ENCODE measurements at regions not wholly inside any gene's neighbourhood (a gene's known extent, or its start where the extent isn't known, plus 50 kb on each side); places are given as distances from the start of the nearest gene placed in this dataset.

DNA sequence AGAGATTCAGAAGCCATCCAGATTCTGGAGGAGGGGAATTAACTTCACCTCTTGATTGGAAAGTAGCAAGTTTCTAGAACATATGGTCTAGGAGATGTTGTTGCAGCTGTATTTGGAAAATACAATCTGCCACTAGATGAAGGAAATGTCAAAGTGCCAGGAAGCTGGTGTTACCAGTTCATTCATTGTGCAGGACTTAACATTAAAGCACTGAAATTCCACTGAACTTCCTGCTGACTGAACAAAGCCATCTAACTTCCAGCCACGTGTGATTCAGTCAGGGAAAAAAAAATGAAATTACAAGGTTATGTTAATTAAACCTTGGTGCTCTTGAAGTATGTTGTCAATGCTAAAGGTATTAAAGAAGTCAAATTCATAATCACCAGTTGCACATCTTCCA, 321.5 kb upstream of the SASH1 start:
- no peak for TF ChIP-seq EGR1 (IDR thresholded peaks at IDR 0.05)
- TF ChIP-seq FOXM1 (IDR thresholded peaks at IDR 0.05; ENCODE audit: borderline replicate concordance, low read depth), result no peak
- TF ChIP-seq, protein P1, sequence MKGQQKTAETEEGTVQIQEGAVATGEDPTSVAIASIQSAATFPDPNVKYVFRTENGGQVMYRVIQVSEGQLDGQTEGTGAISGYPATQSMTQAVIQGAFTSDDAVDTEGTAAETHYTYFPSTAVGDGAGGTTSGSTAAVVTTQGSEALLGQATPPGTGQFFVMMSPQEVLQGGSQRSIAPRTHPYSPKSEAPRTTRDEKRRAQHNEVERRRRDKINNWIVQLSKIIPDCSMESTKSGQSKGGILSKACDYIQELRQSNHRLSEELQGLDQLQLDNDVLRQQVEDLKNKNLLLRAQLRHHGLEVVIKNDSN (IDR thresholded peaks at IDR 0.05), result no peak
- no peak for TF ChIP-seq REST (IDR thresholded peaks at IDR 0.05; ENCODE audit: low read depth)
- no peak for TF ChIP-seq CREB1 (IDR thresholded peaks at IDR 0.05; ENCODE audit: low read depth)

DNA sequence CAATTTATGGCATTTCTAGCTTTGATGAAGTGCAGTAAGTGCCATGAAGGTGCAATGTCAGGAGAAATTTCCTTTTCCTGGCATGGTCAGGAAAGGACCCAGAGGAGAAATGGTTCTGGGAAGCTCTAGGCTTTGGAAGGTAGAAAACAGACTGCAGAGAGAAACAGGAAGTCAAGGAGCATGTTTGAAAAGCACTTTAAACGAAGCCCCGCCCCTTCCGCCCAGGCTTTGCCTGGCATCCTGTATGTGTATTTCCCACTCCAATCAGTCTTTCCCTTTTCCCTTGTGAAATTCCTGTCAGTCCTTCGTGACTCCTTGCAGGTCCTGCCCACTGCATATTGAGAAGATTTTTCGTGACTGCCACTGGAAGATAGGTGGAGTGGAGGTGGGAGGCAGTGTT, 320.9 kb upstream of the SASH1 start:
- no peak for TF ChIP-seq NFIC (IDR thresholded peaks at IDR 0.05)
- no peak for TF ChIP-seq EP300 (IDR thresholded peaks at IDR 0.05; ENCODE audit: borderline replicate concordance)
- TF ChIP-seq, protein P1 (IDR thresholded peaks at IDR 0.05), result no peak
- no peak for TF ChIP-seq TCF12 (IDR thresholded peaks at IDR 0.05; ENCODE audit: low read depth)
- TF ChIP-seq, protein P2, sequence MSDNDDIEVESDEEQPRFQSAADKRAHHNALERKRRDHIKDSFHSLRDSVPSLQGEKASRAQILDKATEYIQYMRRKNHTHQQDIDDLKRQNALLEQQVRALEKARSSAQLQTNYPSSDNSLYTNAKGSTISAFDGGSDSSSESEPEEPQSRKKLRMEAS (IDR thresholded peaks at IDR 0.05), result no peak
- no peak for TF ChIP-seq CEBPB (IDR thresholded peaks at IDR 0.05)
- no peak for TF ChIP-seq EGR1 (IDR thresholded peaks at IDR 0.05)
- TF ChIP-seq ZBTB7A (IDR thresholded peaks at IDR 0.05; ENCODE audit: low read depth), result no peak
- TF ChIP-seq FOXM1 (IDR thresholded peaks at IDR 0.05; ENCODE audit: borderline replicate concordance, low read depth), result no peak
- TF ChIP-seq RAD21 (IDR thresholded peaks at IDR 0.05; ENCODE audit: low read depth), result no peak
- no peak for TF ChIP-seq TAF1 (IDR thresholded peaks at IDR 0.05; ENCODE audit: low read depth)
- TF ChIP-seq YY1 (IDR thresholded peaks at IDR 0.05; ENCODE audit: low read depth), result no peak
- no peak for TF ChIP-seq REST (IDR thresholded peaks at IDR 0.05; ENCODE audit: low read depth)
- no peak for TF ChIP-seq CREB1 (IDR thresholded peaks at IDR 0.05; ENCODE audit: low read depth)
- TF ChIP-seq TEAD4 (IDR thresholded peaks at IDR 0.05), result no peak

DNA sequence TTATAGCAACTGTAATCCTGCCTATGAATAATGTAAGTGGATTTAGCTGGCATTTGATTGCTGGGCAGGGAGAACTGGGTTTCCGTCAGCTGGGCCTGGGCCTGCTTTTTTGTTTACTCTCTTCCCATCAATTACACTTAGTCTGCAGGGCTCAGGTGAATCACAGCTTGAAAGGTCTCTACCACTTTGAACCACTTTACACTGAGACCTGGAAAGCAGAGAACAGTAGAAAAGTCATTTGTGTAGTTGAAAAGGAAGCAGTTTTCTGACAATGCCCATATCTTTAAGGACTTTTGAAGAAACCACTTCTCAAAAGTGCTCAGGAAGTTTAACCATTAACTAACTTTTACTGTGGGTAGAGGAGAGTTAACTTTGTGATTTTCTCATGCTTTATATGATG, 315.4 kb upstream of the SASH1 start:
- no peak for TF ChIP-seq NFIC (IDR thresholded peaks at IDR 0.05)
- no peak for TF ChIP-seq EP300 (IDR thresholded peaks at IDR 0.05; ENCODE audit: borderline replicate concordance)
- TF ChIP-seq TAF1 (IDR thresholded peaks at IDR 0.05; ENCODE audit: low read depth), result no peak
- TF ChIP-seq, protein P1 (IDR thresholded peaks at IDR 0.05), result no peak
- no peak for TF ChIP-seq EGR1 (IDR thresholded peaks at IDR 0.05)
- TF ChIP-seq TCF12 (IDR thresholded peaks at IDR 0.05; ENCODE audit: low read depth), result no peak
- no peak for TF ChIP-seq YY1 (IDR thresholded peaks at IDR 0.05; ENCODE audit: low read depth)
- TF ChIP-seq TEAD4 (IDR thresholded peaks at IDR 0.05), result no peak
- no peak for TF ChIP-seq CEBPB (IDR thresholded peaks at IDR 0.05)
- TF ChIP-seq, protein P2 (IDR thresholded peaks at IDR 0.05), result no peak
- TF ChIP-seq CREB1 (IDR thresholded peaks at IDR 0.05; ENCODE audit: low read depth), result no peak
- TF ChIP-seq FOXM1 (IDR thresholded peaks at IDR 0.05; ENCODE audit: borderline replicate concordance, low read depth), result no peak
- TF ChIP-seq ZBTB7A (IDR thresholded peaks at IDR 0.05; ENCODE audit: low read depth), result no peak
- no peak for TF ChIP-seq RAD21 (IDR thresholded peaks at IDR 0.05; ENCODE audit: low read depth)
- TF ChIP-seq REST (IDR thresholded peaks at IDR 0.05; ENCODE audit: low read depth), result no peak

DNA sequence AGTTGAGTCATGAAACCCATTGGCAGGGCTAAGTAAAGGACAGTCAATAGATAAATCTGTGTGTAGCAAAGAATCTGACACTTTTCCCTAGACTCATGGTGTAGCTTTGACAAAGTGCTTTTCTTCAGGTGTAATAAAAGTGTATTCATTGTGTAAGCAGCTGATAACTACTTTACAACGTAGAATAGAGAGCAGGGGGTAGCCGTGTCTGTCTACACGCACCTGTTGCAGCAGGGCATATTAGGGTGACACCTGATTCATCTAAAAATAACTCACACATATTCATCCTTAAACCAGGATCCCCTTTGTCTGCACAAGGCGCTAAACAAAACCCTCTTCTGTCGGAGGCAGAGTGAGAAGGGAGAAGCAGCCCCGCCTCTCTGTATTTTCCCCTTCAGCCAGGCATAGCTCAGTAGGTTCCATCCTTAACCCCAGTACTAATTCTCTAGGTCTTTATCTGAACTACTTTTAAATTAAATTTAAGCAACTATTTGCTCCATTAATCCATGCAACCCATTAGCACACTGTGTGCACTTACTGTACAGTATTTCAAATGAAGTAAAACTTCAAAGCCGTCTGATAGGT, 306.7 kb upstream of the SASH1 start:
- TF ChIP-seq CREB1 (IDR thresholded peaks at IDR 0.05; ENCODE audit: low read depth) (no peak), ZBTB7A (IDR thresholded peaks at IDR 0.05; ENCODE audit: low read depth) (no peak), FOXM1 (IDR thresholded peaks at IDR 0.05; ENCODE audit: borderline replicate concordance, low read depth) (no peak), CEBPB (IDR thresholded peaks at IDR 0.05) (no peak), NFIC (IDR thresholded peaks at IDR 0.05) (no peak), TCF12 (IDR thresholded peaks at IDR 0.05; ENCODE audit: low read depth) (no peak)
- TF ChIP-seq, protein P2 (IDR thresholded peaks at IDR 0.05), result no peak
- TF ChIP-seq, protein P1 (IDR thresholded peaks at IDR 0.05), result no peak

Data from Ishikawa (cell line).